ENCODE measurements at regions not wholly inside any gene's neighbourhood (a gene's known extent, or its start where the extent isn't known, plus 50 kb on each side); places are given as distances from the start of the nearest gene placed in this dataset.

GRCh38 chr14:101224356-101225156 is 321.0 kb upstream of the RTL1 start:
- TF ChIP-seq EZH2 (IDR thresholded peaks at IDR 0.05; ENCODE audit: borderline replicate concordance, low read depth, low read length, severe bottlenecking) (no peak), CTCF (IDR thresholded peaks at IDR 0.05; ENCODE audit: borderline replicate concordance, extremely low read depth, low read length, poor library complexity, severe bottlenecking) (peak; percentile 36)
